Ovary (tissue), 7 donors: ENCODE measurements at regions not wholly inside any gene's neighbourhood (a gene's known extent, or its start where the extent isn't known, plus 50 kb on each side); places are given as distances from the start of the nearest gene placed in this dataset.

Source experiments
- DNase-seq, 5 donors: peaks; one replicate each; pipeline ENCODE4 v3.0.0-alpha.2; 2019 to 2020
- H3K27ac ChIP-seq, 2 donors: fragments of 200-600 bp; one replicate each; pipeline versions ENCODE4 v1.5.1 to v1.8.0; 2019 to 2022
- H3K27me3 ChIP-seq: fragments of 200-600 bp; one replicate; pipeline ENCODE4 v1.8.0; 2022
- H3K36me3 ChIP-seq: fragments of 200-600 bp; sonication (generic); one replicate; pipeline ENCODE4 v1.5.1; 2019
- H3K4me1 ChIP-seq: one replicate; pipeline ENCODE4 v1.8.1; 2013; ENCODE audit warnings: mild to moderate bottlenecking, moderate library complexity; ENCODE audit not compliant: insufficient read depth
- H3K4me3 ChIP-seq: fragments of 200-600 bp; sonication (generic); one replicate; pipeline ENCODE4 v1.5.1; 2017
- H3K9me3 ChIP-seq, 2 donors: fragments of 200-600 bp in 1 of 2; sonication (generic) in 1 of 2; one replicate each; pipeline versions ENCODE4 v1.5.1 to v1.8.1; 2013 to 2019; ENCODE audit warnings: mild to moderate bottlenecking in 1 of 2, moderate library complexity in 1 of 2
- CTCF ChIP-seq, 3 donors: fragments of 450-650 bp in 2 of 3; fragments of 200-600 bp in 1 of 3; IDR thresholded peaks; one replicate each; pipeline versions ENCODE4 v1.5.1 to v1.8.0; 2016 to 2022; ENCODE audit warnings: antibody characterized with exemption in 3 of 3, mild to moderate bottlenecking in 1 of 3
- EP300 ChIP-seq: sonication (generic); formaldehyde crosslinking; IDR thresholded peaks from one replicate; pipeline ENCODE4 v1.6.1; 2017; ENCODE audit warnings: antibody characterized with exemption
- POLR2A ChIP-seq: fragments of 450-650 bp; IDR thresholded peaks from one replicate; pipeline ENCODE4 v1.6.1; 2017; ENCODE audit warnings: antibody characterized with exemption, mild to moderate bottlenecking, moderate library complexity
- WGBS, 3 donors: extraction: QIAGEN DNeasy Blood & Tissue Kit in 1 of 3; methylation state at CpG; one replicate each; pipeline versions ENCODE4 v1.1.5 to v1.1.7; 2013 to 2017; 5-methylcytosine and 5-hydroxymethylcytosine counted together
- intact Hi-C, 4 donors: fragments of 100-400 bp; cut with DNase I; formaldehyde crosslinking; loops; one replicate each; pipeline versions ENCODE4 v1.11.0 to v1.15.1; 2022 to 2023
- donor health status: DM: no; HTN: no; CAD: no; lungs with moderate emphysema.
- donor health status: DM: no; HTN: no; CAD: no.
- donor health status: Bipolar disorder and iron deficiency.
- donor health status: DM: no; HTN: no; CAD: no.
- donor health status: DM: yes; HTN: yes; CAD: no.

- intact Hi-C loops, result no loop called here
- H3K27ac ChIP-seq, result no peak overlapping the region
- H3K27me3 ChIP-seq, result no peaks in the 10 kb centered on the region
- no peak for TF ChIP-seq EP300
- no peak for TF ChIP-seq POLR2A
- TF ChIP-seq CTCF (IDR thresholded peaks at IDR 0.05), result no peak
- no peak overlapping the region for H3K4me3 ChIP-seq
- no peaks in the 10 kb centered on the region for H3K36me3 ChIP-seq
- 55 to 67% (median 66%) methylated on average over 2 of the region's 2 CpGs for WGBS, 3 donors
- no peaks in the 10 kb centered on the region for H3K4me1 ChIP-seq
- no peak for DNase-seq
- H3K9me3 ChIP-seq, result no peaks in the 10 kb centered on the region
Measured at GRCh38 chr4:11596989-11597388, 168.3 kb upstream of the HS3ST1 start.

- Histone ChIP-seq H3K9me3 (no peaks in the 10 kb centered on the region), H3K27ac (no peak overlapping the region), H3K36me3 (no peaks in the 10 kb centered on the region), H3K4me3 (no peak overlapping the region), H3K27me3 (no peaks in the 10 kb centered on the region), H3K4me1 (no peaks in the 10 kb centered on the region)
- intact Hi-C loops, result no loop called here
- no peak for TF ChIP-seq POLR2A
- TF ChIP-seq EP300, result no peak
- TF ChIP-seq CTCF (IDR thresholded peaks at IDR 0.05), result no peak
- no peak for DNase-seq
- WGBS, 3 donors, result 71 to 79% (median 76%) methylated on average over 7 of the region's 7 CpGs
Measured at GRCh38 chr4:11593576-11594116, 165.0 kb upstream of the HS3ST1 start.

GRCh38 chr4:11592276-11592675 is 163.6 kb upstream of the HS3ST1 start:
- Histone ChIP-seq H3K27ac (no peak overlapping the region), H3K4me3 (no peak overlapping the region)

GRCh38 chr4:11590132-11590531 is 161.4 kb upstream of the HS3ST1 start:
- no peaks in the 10 kb centered on the region for H3K27me3 ChIP-seq
- H3K36me3 ChIP-seq, result no peaks in the 10 kb centered on the region
- H3K9me3 ChIP-seq, result no peaks in the 10 kb centered on the region
- WGBS, 3 donors, result 47 to 97% (median 47%) methylated on average over 2 of the region's 2 CpGs
- no peak for DNase-seq
- TF ChIP-seq CTCF (IDR thresholded peaks at IDR 0.05), result no peak
- no peak for TF ChIP-seq EP300
- no peak for TF ChIP-seq POLR2A
- H3K4me3 ChIP-seq, result no peak overlapping the region
- peaks cover 6% of the 10 kb centered on the region for H3K4me1 ChIP-seq
- H3K27ac ChIP-seq, result no peak overlapping the region
- intact Hi-C loops, result no loop called here

More at GRCh38 chr4:11592276-11592675, 163.6 kb upstream of the HS3ST1 start:
- TF ChIP-seq POLR2A, result no peak
- Histone ChIP-seq H3K4me1 (peaks cover 6% of the 10 kb centered on the region), H3K27me3 (no peaks in the 10 kb centered on the region), H3K9me3 (no peaks in the 10 kb centered on the region), H3K36me3 (no peaks in the 10 kb centered on the region)
- DNase-seq, result no peak
- 91 to 98% (median 95%) methylated on average over 4 of the region's 4 CpGs for WGBS, 3 donors
- intact Hi-C loops, result no loop called here

GRCh38 chr4:11589676-11590075 is 161.0 kb upstream of the HS3ST1 start:
- no peak overlapping the region for H3K4me3 ChIP-seq

More at GRCh38 chr4:11589676-11590075, 161.0 kb upstream of the HS3ST1 start:
- Histone ChIP-seq H3K27ac (no peak overlapping the region), H3K36me3 (no peaks in the 10 kb centered on the region), H3K27me3 (no peaks in the 10 kb centered on the region), H3K4me1 (peaks cover 6% of the 10 kb centered on the region), H3K9me3 (no peaks in the 10 kb centered on the region)
- 80% methylated on average over 1 of the region's 1 CpG for WGBS, 3 donors
- DNase-seq, result no peak
- TF ChIP-seq CTCF (IDR thresholded peaks at IDR 0.05) (no peak), EP300 (no peak), POLR2A (no peak)
- intact Hi-C loops, result no loop called here
